ENCODE measurements at regions not wholly inside any gene's neighbourhood (a gene's known extent, or its start where the extent isn't known, plus 50 kb on each side); places are given as distances from the start of the nearest gene placed in this dataset.

- H3K4me1 ChIP-seq (ENCODE audit: control insufficient read depth in 1 of 2, insufficient read depth in 2 of 2, low read length in 2 of 2), result peaks cover 40 to 42% of the 10 kb centered on the region in 2 donors
- no peak for DNase-seq
- Mint-ChIP-seq H3K4me1 (peaks cover 37% of the 10 kb centered on the region), H3K27me3 (ENCODE audit: low read depth in 3 of 3) (peaks cover 0 to 3% (median 0%) of the 10 kb centered on the region in 3 donors), H3K4me3 (no peak overlapping the region), H3K27ac (peak overlapping the region in 3 of 7 donors; percentile 10 to 71 (median 18)), H3K36me3 (peaks cover 0 to 4% of the 10 kb centered on the region in 2 donors), H3K9me3 (peaks cover 9 to 29% (median 17%) of the 10 kb centered on the region in 7 donors)
- H4K20me1 ChIP-seq (ENCODE audit: insufficient read depth, low read length), result no peaks in the 10 kb centered on the region
- peak overlapping the region in 1 of 2 donors; percentile 17 for H3K27ac ChIP-seq (ENCODE audit: low read depth in 1 of 2, low read length in 2 of 2)
- H3K9me3 ChIP-seq (replicated peaks in 1 of 2; ENCODE audit: control insufficient read depth in 1 of 2, insufficient read depth in 1 of 2, low read length in 2 of 2), result peaks cover under 1 to 10% of the 10 kb centered on the region in 2 donors
- no peaks in the 10 kb centered on the region for H3K27me3 ChIP-seq (ENCODE audit: control insufficient read depth in 2 of 2, insufficient read depth in 2 of 2, low read length in 2 of 2)
- H2AFZ ChIP-seq (ENCODE audit: insufficient read depth, low read depth, low read length, poor library complexity, severe bottlenecking), result no peak overlapping the region
- no peaks in the 10 kb centered on the region for H3K79me2 ChIP-seq (ENCODE audit: insufficient read depth, low read length)
- WGBS (ENCODE audit: insufficient coverage), result 85% methylated on average over 7 of the region's 13 CpGs
- no peaks in the 10 kb centered on the region for H3K36me3 ChIP-seq (replicated peaks in 1 of 2; ENCODE audit: control insufficient read depth in 1 of 2, insufficient read depth in 2 of 2, low read length in 2 of 2)
- no peak overlapping the region for H3K4me3 ChIP-seq (replicated peaks in 1 of 3; ENCODE audit: low read depth in 2 of 3, low read length in 3 of 3)
- TF ChIP-seq CTCF (IDR thresholded peaks at IDR 0.05), result no peak
- intact Hi-C loops (cut with micrococcal nuclease), result loop anchor here in 1 of 2 donors (5.0 kb wide), 1 partner anchor 202 kb away; no protein-coding TSS in a partner anchor
- no peak overlapping the region for H3K4me2 ChIP-seq (replicated peaks; ENCODE audit: extremely low read depth, low read length, poor library complexity, severe bottlenecking)
- no peak overlapping the region for H3K9ac ChIP-seq (ENCODE audit: insufficient read depth, low read length, poor library complexity, severe bottlenecking)
Measured at GRCh38 chr18:56458770-56459712, 179.4 kb downstream of the TXNL1 start.

DNA sequence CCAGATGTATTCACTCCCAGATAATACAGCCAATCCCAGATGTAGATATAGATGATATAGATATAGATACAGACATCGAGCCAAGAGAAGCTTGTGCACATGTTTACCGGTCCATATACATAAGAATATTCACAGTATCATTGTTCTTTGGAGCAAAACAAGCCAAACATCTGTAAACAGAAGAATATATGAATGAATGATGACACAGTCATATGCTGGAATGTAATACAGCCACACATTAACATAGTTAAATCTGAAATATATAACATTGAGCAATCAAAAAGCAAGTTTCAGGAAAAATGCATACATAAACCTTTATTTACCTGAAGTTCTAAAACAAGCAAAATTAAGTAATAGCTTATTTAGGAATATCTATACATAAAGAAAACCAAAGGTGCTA is 182.5 kb downstream of the TXNL1 start:
- Histone ChIP-seq H3K4me1 (ENCODE audit: control insufficient read depth in 1 of 2, insufficient read depth in 2 of 2, low read length in 2 of 2) (peaks cover 34% of the 10 kb centered on the region in 2 donors), H3K27ac (ENCODE audit: low read depth in 1 of 2, low read length in 2 of 2) (no peak overlapping the region), H3K9me3 (replicated peaks in 1 of 2; ENCODE audit: control insufficient read depth in 1 of 2, insufficient read depth in 1 of 2, low read length in 2 of 2) (peaks cover 0 to under 1% of the 10 kb centered on the region in 2 donors), H3K36me3 (replicated peaks in 1 of 2; ENCODE audit: control insufficient read depth in 1 of 2, insufficient read depth in 2 of 2, low read length in 2 of 2) (no peaks in the 10 kb centered on the region), H3K27me3 (ENCODE audit: control insufficient read depth in 2 of 2, insufficient read depth in 2 of 2, low read length in 2 of 2) (no peaks in the 10 kb centered on the region), H2AFZ (ENCODE audit: insufficient read depth, low read depth, low read length, poor library complexity, severe bottlenecking) (no peak overlapping the region), H3K4me3 (replicated peaks in 1 of 3; ENCODE audit: low read depth in 2 of 3, low read length in 3 of 3) (no peak overlapping the region), H3K79me2 (ENCODE audit: insufficient read depth, low read length) (no peaks in the 10 kb centered on the region), H3K4me2 (replicated peaks; ENCODE audit: extremely low read depth, low read length, poor library complexity, severe bottlenecking) (no peak overlapping the region), H3K9ac (ENCODE audit: insufficient read depth, low read length, poor library complexity, severe bottlenecking) (no peak overlapping the region), H4K20me1 (ENCODE audit: insufficient read depth, low read length) (no peaks in the 10 kb centered on the region)
- Mint-ChIP-seq H3K27ac (peak overlapping the region in 1 of 7 donors; percentile 28), H3K36me3 (no peaks in the 10 kb centered on the region), H3K9me3 (peaks cover 2 to 15% (median 7%) of the 10 kb centered on the region in 7 donors), H3K4me1 (peaks cover 33% of the 10 kb centered on the region), H3K4me3 (no peak overlapping the region), H3K27me3 (ENCODE audit: low read depth in 3 of 3) (peaks cover 0 to 3% (median 0%) of the 10 kb centered on the region in 3 donors)
- TF ChIP-seq CTCF (IDR thresholded peaks at IDR 0.05), result no peak
- no peak for DNase-seq
- no CpG with 5 or more reads among the region's 2 CpGs for WGBS (ENCODE audit: insufficient coverage)
- intact Hi-C loops (cut with micrococcal nuclease), result loop anchor here in 1 of 2 donors (5.0 kb wide), 1 partner anchor 199 kb away; no protein-coding TSS in a partner anchor
